Neural cell (in vitro differentiated cells): ENCODE measurements at regions not wholly inside any gene's neighbourhood (a gene's known extent, or its start where the extent isn't known, plus 50 kb on each side); places are given as distances from the start of the nearest gene placed in this dataset.

Experiments used
- H2AFZ ChIP-seq: fragments of 200-600, 300-800 bp; sonication (generic), shearing (Covaris generic); 2 replicates; pipeline ENCODE4 v1.6.0; 2014; ENCODE audit warnings: low read depth, mild to moderate bottlenecking, antibody characterized with exemption, low read length, moderate library complexity
- H3F3A ChIP-seq: fragments of 200-600 bp; shearing (Covaris generic); 2 replicates; pipeline ENCODE4 v1.6.1; 2016; ENCODE audit warnings: mild to moderate bottlenecking, moderate library complexity, mixed read lengths, antibody characterized with exemption, low read length; ENCODE audit not compliant: insufficient read depth, poor library complexity, severe bottlenecking
- H3K27ac ChIP-seq: fragments of 200-600, 300-800 bp; sonication (generic), shearing (Covaris generic); 2 replicates; pipeline ENCODE4 v1.5.1; 2014; ENCODE audit warnings: mild to moderate bottlenecking, low read length, moderate library complexity
- H3K27me3 ChIP-seq: fragments of 300-800, 200-600 bp; sonication (generic), shearing (Covaris generic); 2 replicates; pipeline ENCODE4 v1.6.0; 2014; ENCODE audit warnings: mild to moderate bottlenecking, low read depth, low read length, moderate library complexity; ENCODE audit not compliant: insufficient read depth
- H3K36me3 ChIP-seq: fragments of 300-800, 200-600 bp; sonication (generic), shearing (Covaris generic); 2 replicates; pipeline ENCODE4 v1.5.1; 2014; ENCODE audit warnings: mild to moderate bottlenecking, antibody characterized with exemption, low read length, moderate library complexity; ENCODE audit not compliant: insufficient read depth
- H3K4me2 ChIP-seq: fragments of 300-800, 200-600 bp; sonication (generic), shearing (Covaris generic); 2 replicates; pipeline ENCODE4 v1.6.0; 2014; ENCODE audit warnings: mild to moderate bottlenecking, low read length
- H3K4me3 ChIP-seq: fragments of 300-800, 200-600 bp; sonication (generic), shearing (Covaris generic); 2 replicates; pipeline ENCODE4 v1.5.1; 2014; ENCODE audit warnings: mild to moderate bottlenecking, low read length, moderate library complexity
- H3K79me2 ChIP-seq: fragments of 200-600 bp; shearing (Covaris generic); replicated peaks from 2 replicates; pipeline ENCODE4 v1.6.0; 2014; ENCODE audit warnings: mild to moderate bottlenecking, low read length, moderate library complexity; ENCODE audit not compliant: insufficient read depth
- H3K9ac ChIP-seq: fragments of 300-800, 200-600 bp; sonication (generic), shearing (Covaris generic); 2 replicates; pipeline ENCODE4 v1.6.1; 2016; ENCODE audit warnings: mild to moderate bottlenecking, low read length, mixed read lengths
- H3K9me2 ChIP-seq: fragments of 200-600 bp; shearing (Covaris generic); 2 replicates; pipeline ENCODE4 v1.6.1; 2016; ENCODE audit warnings: mild to moderate bottlenecking, low read length, mixed read lengths; ENCODE audit not compliant: insufficient read depth
- H3K9me3 ChIP-seq: fragments of 200-600, 300-800 bp; sonication (generic), shearing (Covaris generic); 2 replicates; pipeline ENCODE4 v1.6.1; 2016; ENCODE audit warnings: mild to moderate bottlenecking, mixed run types, low read length, moderate library complexity, mixed read lengths
- H4K20me1 ChIP-seq: fragments of 200-600 bp; shearing (Covaris generic); 2 replicates; pipeline ENCODE4 v1.6.1; 2016; ENCODE audit warnings: mild to moderate bottlenecking, mixed run types; ENCODE audit not compliant: insufficient read depth
- EP300 ChIP-seq: fragments of 450-650 bp; conservative IDR thresholded peaks from 2 replicates; pipeline ENCODE4 v1.6.1; 2014; ENCODE audit warnings: antibody characterized with exemption, mild to moderate bottlenecking, moderate library complexity; ENCODE audit not compliant: poor library complexity, severe bottlenecking
- EZH2 ChIP-seq: fragments of 200-600, 300-800 bp; shearing (Covaris generic), sonication (generic); IDR thresholded peaks from 2 replicates; pipeline ENCODE4 v1.6.1; 2014; ENCODE audit warnings: antibody characterized with exemption, low read length, borderline replicate concordance, mild to moderate bottlenecking; ENCODE audit not compliant: insufficient read depth, poor library complexity, severe bottlenecking
- MXI1 ChIP-seq: fragments of 450-650 bp; conservative IDR thresholded peaks from 2 replicates; pipeline ENCODE4 v1.6.1; 2014; ENCODE audit warnings: antibody characterized with exemption, mild to moderate bottlenecking; ENCODE audit not compliant: poor library complexity, severe bottlenecking
- POLR2AphosphoS5 ChIP-seq: IDR thresholded peaks from 2 replicates; pipeline ENCODE4 v1.6.1; 2012
- RAD21 ChIP-seq: fragments of 450-650 bp; conservative IDR thresholded peaks from 2 replicates; pipeline ENCODE4 v1.6.1; 2014; ENCODE audit warnings: antibody characterized with exemption, mild to moderate bottlenecking, moderate library complexity
- SMC3 ChIP-seq: fragments of 450-650 bp; conservative IDR thresholded peaks from 2 replicates; pipeline ENCODE4 v1.6.1; 2014; ENCODE audit warnings: antibody characterized with exemption, mild to moderate bottlenecking, moderate library complexity; ENCODE audit not compliant: poor library complexity
- TAF1 ChIP-seq: IDR thresholded peaks from 2 replicates; pipeline ENCODE4 v1.6.1; 2012; ENCODE audit warnings: low read depth
- TF ChIP-seq, protein P1 (sequence below): IDR thresholded peaks from 2 replicates; pipeline ENCODE4 v1.6.1; 2012; ENCODE audit warnings: borderline replicate concordance
- TF ChIP-seq, protein P2 (sequence below): fragments of 450-650 bp; IDR thresholded peaks from 2 replicates; pipeline ENCODE4 v1.5.1; 2014; ENCODE audit warnings: antibody characterized with exemption, mild to moderate bottlenecking, moderate library complexity; ENCODE audit not compliant: poor library complexity, severe bottlenecking

DNA sequence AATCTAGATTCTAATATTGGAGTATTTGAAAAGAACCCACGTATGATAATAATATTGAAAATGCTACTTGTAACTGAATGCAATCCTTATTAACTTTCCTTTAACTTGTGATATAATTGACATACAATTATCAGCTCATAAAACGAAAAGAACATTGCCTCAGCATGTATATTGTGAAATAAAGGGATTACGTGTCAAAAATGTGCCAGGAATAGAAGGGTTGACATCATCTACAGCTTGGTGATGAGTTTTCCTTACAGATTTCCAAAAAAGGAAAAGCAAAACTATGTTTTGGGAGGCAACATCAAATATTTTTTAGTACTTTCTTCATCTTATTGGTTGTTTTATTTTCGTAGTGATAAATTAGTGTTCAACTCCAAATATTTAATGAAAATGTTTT, 266.0 kb upstream of the PTGER4 start:
- Histone ChIP-seq H3K36me3 (no peaks in the 10 kb centered on the region), H3K9me2 (no peaks in the 10 kb centered on the region), H3K4me3 (no peak overlapping the region), H4K20me1 (no peaks in the 10 kb centered on the region), H3K27ac (no peak overlapping the region), H2AFZ (no peak overlapping the region), H3K9me3 (no peaks in the 10 kb centered on the region), H3K4me2 (no peak overlapping the region), H3F3A (no peaks in the 10 kb centered on the region), H3K27me3 (no peaks in the 10 kb centered on the region), H3K9ac (no peak overlapping the region), H3K79me2 (no peaks in the 10 kb centered on the region)
- TF ChIP-seq TAF1 (no peak), SMC3 (no peak), EZH2 (no peak), RAD21 (no peak), EP300 (no peak), POLR2AphosphoS5 (no peak), MXI1 (no peak)
- TF ChIP-seq, protein P1, sequence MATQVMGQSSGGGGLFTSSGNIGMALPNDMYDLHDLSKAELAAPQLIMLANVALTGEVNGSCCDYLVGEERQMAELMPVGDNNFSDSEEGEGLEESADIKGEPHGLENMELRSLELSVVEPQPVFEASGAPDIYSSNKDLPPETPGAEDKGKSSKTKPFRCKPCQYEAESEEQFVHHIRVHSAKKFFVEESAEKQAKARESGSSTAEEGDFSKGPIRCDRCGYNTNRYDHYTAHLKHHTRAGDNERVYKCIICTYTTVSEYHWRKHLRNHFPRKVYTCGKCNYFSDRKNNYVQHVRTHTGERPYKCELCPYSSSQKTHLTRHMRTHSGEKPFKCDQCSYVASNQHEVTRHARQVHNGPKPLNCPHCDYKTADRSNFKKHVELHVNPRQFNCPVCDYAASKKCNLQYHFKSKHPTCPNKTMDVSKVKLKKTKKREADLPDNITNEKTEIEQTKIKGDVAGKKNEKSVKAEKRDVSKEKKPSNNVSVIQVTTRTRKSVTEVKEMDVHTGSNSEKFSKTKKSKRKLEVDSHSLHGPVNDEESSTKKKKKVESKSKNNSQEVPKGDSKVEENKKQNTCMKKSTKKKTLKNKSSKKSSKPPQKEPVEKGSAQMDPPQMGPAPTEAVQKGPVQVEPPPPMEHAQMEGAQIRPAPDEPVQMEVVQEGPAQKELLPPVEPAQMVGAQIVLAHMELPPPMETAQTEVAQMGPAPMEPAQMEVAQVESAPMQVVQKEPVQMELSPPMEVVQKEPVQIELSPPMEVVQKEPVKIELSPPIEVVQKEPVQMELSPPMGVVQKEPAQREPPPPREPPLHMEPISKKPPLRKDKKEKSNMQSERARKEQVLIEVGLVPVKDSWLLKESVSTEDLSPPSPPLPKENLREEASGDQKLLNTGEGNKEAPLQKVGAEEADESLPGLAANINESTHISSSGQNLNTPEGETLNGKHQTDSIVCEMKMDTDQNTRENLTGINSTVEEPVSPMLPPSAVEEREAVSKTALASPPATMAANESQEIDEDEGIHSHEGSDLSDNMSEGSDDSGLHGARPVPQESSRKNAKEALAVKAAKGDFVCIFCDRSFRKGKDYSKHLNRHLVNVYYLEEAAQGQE, result no peak
- TF ChIP-seq, protein P2, sequence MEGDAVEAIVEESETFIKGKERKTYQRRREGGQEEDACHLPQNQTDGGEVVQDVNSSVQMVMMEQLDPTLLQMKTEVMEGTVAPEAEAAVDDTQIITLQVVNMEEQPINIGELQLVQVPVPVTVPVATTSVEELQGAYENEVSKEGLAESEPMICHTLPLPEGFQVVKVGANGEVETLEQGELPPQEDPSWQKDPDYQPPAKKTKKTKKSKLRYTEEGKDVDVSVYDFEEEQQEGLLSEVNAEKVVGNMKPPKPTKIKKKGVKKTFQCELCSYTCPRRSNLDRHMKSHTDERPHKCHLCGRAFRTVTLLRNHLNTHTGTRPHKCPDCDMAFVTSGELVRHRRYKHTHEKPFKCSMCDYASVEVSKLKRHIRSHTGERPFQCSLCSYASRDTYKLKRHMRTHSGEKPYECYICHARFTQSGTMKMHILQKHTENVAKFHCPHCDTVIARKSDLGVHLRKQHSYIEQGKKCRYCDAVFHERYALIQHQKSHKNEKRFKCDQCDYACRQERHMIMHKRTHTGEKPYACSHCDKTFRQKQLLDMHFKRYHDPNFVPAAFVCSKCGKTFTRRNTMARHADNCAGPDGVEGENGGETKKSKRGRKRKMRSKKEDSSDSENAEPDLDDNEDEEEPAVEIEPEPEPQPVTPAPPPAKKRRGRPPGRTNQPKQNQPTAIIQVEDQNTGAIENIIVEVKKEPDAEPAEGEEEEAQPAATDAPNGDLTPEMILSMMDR, result no peak

DNA sequence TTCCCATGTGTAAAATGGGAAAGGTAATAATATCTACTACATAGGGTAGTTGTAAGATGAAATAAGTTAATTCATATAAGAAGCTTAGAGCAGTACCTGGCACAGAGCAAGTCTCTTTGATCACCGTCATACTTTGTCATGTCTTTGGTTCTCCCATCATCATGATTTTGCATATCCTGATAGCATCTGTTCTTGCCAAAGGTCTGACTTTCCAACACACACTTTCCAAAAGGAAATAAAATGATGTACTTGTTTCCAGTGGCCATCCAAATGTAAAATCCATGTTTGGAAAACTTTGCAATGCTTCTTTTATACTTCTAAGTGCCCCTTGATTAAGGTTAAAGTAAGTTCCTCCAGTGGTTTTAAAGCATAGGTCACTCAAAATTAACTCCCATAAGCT, 266.9 kb upstream of the PTGER4 start:
- Histone ChIP-seq H3K27ac (no peak overlapping the region), H3F3A (no peaks in the 10 kb centered on the region), H2AFZ (no peak overlapping the region), H3K27me3 (no peaks in the 10 kb centered on the region), H3K79me2 (no peaks in the 10 kb centered on the region), H3K4me3 (no peak overlapping the region), H3K9ac (no peak overlapping the region), H4K20me1 (no peaks in the 10 kb centered on the region), H3K9me3 (no peaks in the 10 kb centered on the region), H3K9me2 (no peaks in the 10 kb centered on the region), H3K36me3 (no peaks in the 10 kb centered on the region), H3K4me2 (no peak overlapping the region)
- TF ChIP-seq MXI1 (no peak), EZH2 (no peak), POLR2AphosphoS5 (no peak), SMC3 (no peak), TAF1 (no peak), RAD21 (no peak)
- TF ChIP-seq, protein P1, result no peak
